Astrocyte (in vitro differentiated cells and primary cell): ENCODE measurements at regions not wholly inside any gene's neighbourhood (a gene's known extent, or its start where the extent isn't known, plus 50 kb on each side); places are given as distances from the start of the nearest gene placed in this dataset.

Experiments
- DNase-seq: peaks from one replicate; pipeline ENCODE4 v3.0.0-alpha.2; 2010; ENCODE audit warnings: low read depth
- FAIRE-seq: peaks from 2 replicates; lab custom pipeline; 2011; peaks lifted over from hg19 to GRCh38; lab: Jason Lieb, UNC
- H2AFZ ChIP-seq: 2 replicates; pipeline ENCODE4 v1.6.0; 2012; ENCODE audit warnings: low read depth, low read length, inconsistent platforms
- H3K27ac ChIP-seq: 2 replicates; pipeline ENCODE4 v1.5.1; 2011; ENCODE audit warnings: low read depth, low read length, inconsistent platforms
- H3K27me3 ChIP-seq: 2 replicates; pipeline ENCODE4 v1.6.0; 2011; ENCODE audit warnings: low read length, inconsistent platforms; ENCODE audit not compliant: insufficient read depth
- H3K36me3 ChIP-seq: 2 replicates; pipeline ENCODE4 v1.5.1; 2011; ENCODE audit warnings: low read length, inconsistent platforms; ENCODE audit not compliant: insufficient read depth
- H3K4me1 ChIP-seq: 2 replicates; pipeline ENCODE4 v1.5.1; 2011; ENCODE audit warnings: low read length, inconsistent platforms; ENCODE audit not compliant: insufficient read depth
- H3K4me2 ChIP-seq: 2 replicates; pipeline ENCODE4 v1.6.0; 2012; ENCODE audit warnings: low read length, inconsistent platforms
- H3K4me3 ChIP-seq: 2 replicates; pipeline ENCODE4 v1.5.1; 2011; ENCODE audit warnings: low read depth, mild to moderate bottlenecking, low read length, inconsistent platforms; ENCODE audit not compliant: insufficient read depth
- H3K79me2 ChIP-seq: 2 replicates; pipeline ENCODE4 v1.6.0; 2012; ENCODE audit warnings: mild to moderate bottlenecking, low read length, inconsistent platforms; ENCODE audit not compliant: insufficient read depth
- H3K9ac ChIP-seq: 2 replicates; pipeline ENCODE4 v1.6.0; 2012; ENCODE audit warnings: mild to moderate bottlenecking, low read length, inconsistent platforms
- H3K9me3 ChIP-seq: 2 replicates; pipeline ENCODE4 v1.5.1; 2012; ENCODE audit warnings: low read depth, mild to moderate bottlenecking, low read length, inconsistent platforms; ENCODE audit not compliant: insufficient read depth
- H4K20me1 ChIP-seq: 2 replicates; pipeline ENCODE4 v1.6.0; 2012; ENCODE audit warnings: low read length, inconsistent platforms; ENCODE audit not compliant: insufficient read depth
- H3K27ac Mint-ChIP-seq: one replicate; pipeline ENCODE4 v1.8.0; 2021; ENCODE audit warnings: mild to moderate bottlenecking, mixed read lengths; ENCODE audit not compliant: unreplicated experiment
- H3K27me3 Mint-ChIP-seq: one replicate; pipeline ENCODE4 v1.8.0; 2021; ENCODE audit warnings: low read depth, mixed read lengths; ENCODE audit not compliant: unreplicated experiment
- H3K36me3 Mint-ChIP-seq: one replicate; pipeline ENCODE4 v1.8.0; 2021; ENCODE audit warnings: low read depth, mixed read lengths; ENCODE audit not compliant: unreplicated experiment
- H3K4me1 Mint-ChIP-seq: one replicate; pipeline ENCODE4 v1.8.0; 2021; ENCODE audit warnings: low read depth, mixed read lengths; ENCODE audit not compliant: unreplicated experiment
- H3K4me3 Mint-ChIP-seq: one replicate; pipeline ENCODE4 v1.8.0; 2021; ENCODE audit warnings: mild to moderate bottlenecking, moderate library complexity, mixed read lengths; ENCODE audit not compliant: unreplicated experiment
- H3K9me3 Mint-ChIP-seq: one replicate; pipeline ENCODE4 v1.8.0; 2021; ENCODE audit warnings: mild to moderate bottlenecking, mixed read lengths; ENCODE audit not compliant: unreplicated experiment
- EZH2 ChIP-seq: IDR thresholded peaks from 2 replicates; pipeline ENCODE4 v1.6.1; 2012; ENCODE audit warnings: mild to moderate bottlenecking, low read length, inconsistent platforms; ENCODE audit not compliant: insufficient read depth
- TF ChIP-seq, protein P1 (sequence below): IDR thresholded peaks from 2 replicates; pipeline ENCODE4 v1.5.1; 2011; ENCODE audit warnings: low read depth, mild to moderate bottlenecking, inconsistent platforms, low read length, moderate library complexity; ENCODE audit not compliant: insufficient read depth

DNA sequence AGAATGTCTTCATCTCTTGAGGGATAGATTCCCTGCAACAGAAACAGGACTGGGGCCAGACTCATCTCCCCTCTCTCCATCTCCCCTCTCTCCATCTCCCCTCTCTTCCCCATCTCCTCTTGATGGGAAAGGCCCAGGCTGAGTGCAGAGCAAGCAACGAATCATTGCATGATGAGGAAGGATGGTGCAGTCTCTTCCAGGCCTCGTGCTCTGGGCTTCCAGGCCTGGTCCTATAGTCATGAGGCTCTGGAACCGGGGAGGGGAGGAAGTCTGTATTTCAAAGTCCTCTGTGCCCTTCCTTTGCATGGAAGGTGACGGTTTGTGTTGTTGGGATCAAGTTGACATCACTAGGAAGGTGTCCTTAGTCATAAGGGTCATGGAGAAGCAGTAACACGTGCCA, 115.6 kb upstream of the NEDD4L start:
- Histone ChIP-seq H3K79me2 (no peaks in the 10 kb centered on the region), H3K36me3 (no peaks in the 10 kb centered on the region), H2AFZ (no peak overlapping the region), H3K4me2 (no peak overlapping the region), H3K9me3 (no peaks in the 10 kb centered on the region), H3K27me3 (no peaks in the 10 kb centered on the region), H3K27ac (no peak overlapping the region), H3K4me3 (no peak overlapping the region), H4K20me1 (no peaks in the 10 kb centered on the region), H3K4me1 (peaks cover 8% of the 10 kb centered on the region), H3K9ac (no peak overlapping the region)
- Mint-ChIP-seq H3K9me3 (no peaks in the 10 kb centered on the region), H3K27ac (no peak overlapping the region), H3K4me3 (no peak overlapping the region), H3K36me3 (no peaks in the 10 kb centered on the region), H3K4me1 (peaks cover 4% of the 10 kb centered on the region), H3K27me3 (peaks cover 2% of the 10 kb centered on the region)
- TF ChIP-seq, protein P1, sequence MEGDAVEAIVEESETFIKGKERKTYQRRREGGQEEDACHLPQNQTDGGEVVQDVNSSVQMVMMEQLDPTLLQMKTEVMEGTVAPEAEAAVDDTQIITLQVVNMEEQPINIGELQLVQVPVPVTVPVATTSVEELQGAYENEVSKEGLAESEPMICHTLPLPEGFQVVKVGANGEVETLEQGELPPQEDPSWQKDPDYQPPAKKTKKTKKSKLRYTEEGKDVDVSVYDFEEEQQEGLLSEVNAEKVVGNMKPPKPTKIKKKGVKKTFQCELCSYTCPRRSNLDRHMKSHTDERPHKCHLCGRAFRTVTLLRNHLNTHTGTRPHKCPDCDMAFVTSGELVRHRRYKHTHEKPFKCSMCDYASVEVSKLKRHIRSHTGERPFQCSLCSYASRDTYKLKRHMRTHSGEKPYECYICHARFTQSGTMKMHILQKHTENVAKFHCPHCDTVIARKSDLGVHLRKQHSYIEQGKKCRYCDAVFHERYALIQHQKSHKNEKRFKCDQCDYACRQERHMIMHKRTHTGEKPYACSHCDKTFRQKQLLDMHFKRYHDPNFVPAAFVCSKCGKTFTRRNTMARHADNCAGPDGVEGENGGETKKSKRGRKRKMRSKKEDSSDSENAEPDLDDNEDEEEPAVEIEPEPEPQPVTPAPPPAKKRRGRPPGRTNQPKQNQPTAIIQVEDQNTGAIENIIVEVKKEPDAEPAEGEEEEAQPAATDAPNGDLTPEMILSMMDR, result no peak
- TF ChIP-seq EZH2, result no peak
- DNase-seq, result no peak
- FAIRE-seq, result no peak

DNA sequence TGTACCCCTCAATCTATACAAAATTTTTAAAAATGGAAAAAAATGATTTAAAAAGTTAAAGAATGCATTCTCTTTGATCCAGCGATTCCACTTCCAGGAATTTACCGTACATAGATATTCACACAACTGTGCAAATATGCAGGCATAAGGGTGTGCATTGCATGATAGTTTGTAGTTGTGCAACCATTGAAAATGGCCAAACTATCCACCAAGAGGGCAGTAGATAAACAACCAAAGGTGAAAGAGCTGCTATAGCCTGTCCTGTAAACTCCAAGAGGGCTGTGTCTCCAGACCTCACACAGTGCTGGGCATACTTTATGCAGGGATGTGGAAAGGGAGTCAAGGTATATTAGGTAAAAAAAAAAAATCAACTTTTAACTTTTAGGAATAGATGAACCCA, 116.5 kb upstream of the NEDD4L start:
- TF ChIP-seq EZH2, result no peak
- TF ChIP-seq, protein P1, result no peak
- H3K4me3 Mint-ChIP-seq, result no peak overlapping the region
- no peak for DNase-seq
- Histone ChIP-seq H3K27ac (no peak overlapping the region), H2AFZ (no peak overlapping the region), H3K4me3 (no peak overlapping the region), H3K9ac (no peak overlapping the region), H4K20me1 (no peaks in the 10 kb centered on the region), H3K9me3 (no peaks in the 10 kb centered on the region), H3K79me2 (no peaks in the 10 kb centered on the region), H3K27me3 (no peaks in the 10 kb centered on the region), H3K4me2 (no peak overlapping the region), H3K36me3 (no peaks in the 10 kb centered on the region), H3K4me1 (peaks cover 8% of the 10 kb centered on the region)
- H3K27me3 Mint-ChIP-seq, result peaks cover 2% of the 10 kb centered on the region
- no peaks in the 10 kb centered on the region for H3K36me3 Mint-ChIP-seq
- FAIRE-seq, result no peak
- peaks cover 4% of the 10 kb centered on the region for H3K4me1 Mint-ChIP-seq
- H3K27ac Mint-ChIP-seq, result no peak overlapping the region
- H3K9me3 Mint-ChIP-seq, result no peaks in the 10 kb centered on the region

DNA sequence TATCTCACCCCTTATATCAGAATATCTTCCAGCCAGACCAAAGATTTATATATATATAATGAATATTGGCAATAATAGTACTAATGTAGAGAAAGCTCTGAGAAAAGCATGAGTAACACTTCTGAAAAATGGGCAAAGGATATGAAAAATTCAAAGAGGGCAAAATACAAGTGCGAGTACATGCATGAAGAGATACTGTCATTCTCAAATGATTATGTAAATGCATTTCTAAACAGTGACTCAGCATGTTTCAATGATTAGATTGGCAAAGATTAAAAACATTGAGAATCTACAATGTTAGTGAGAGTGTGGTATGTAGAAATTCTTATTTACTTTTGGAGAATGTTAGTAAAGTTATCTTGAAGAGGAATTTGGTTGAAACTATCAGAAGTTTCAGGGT, 118.3 kb upstream of the NEDD4L start:
- Histone ChIP-seq H3K4me3 (no peak overlapping the region), H3K27me3 (no peaks in the 10 kb centered on the region), H3K4me2 (peak overlapping the region; percentile 12), H3K9ac (no peak overlapping the region), H3K4me1 (peaks cover 8% of the 10 kb centered on the region), H3K79me2 (no peaks in the 10 kb centered on the region), H4K20me1 (no peaks in the 10 kb centered on the region), H3K36me3 (no peaks in the 10 kb centered on the region), H2AFZ (no peak overlapping the region), H3K9me3 (no peaks in the 10 kb centered on the region), H3K27ac (no peak overlapping the region)
- Mint-ChIP-seq H3K4me1 (peaks cover 4% of the 10 kb centered on the region), H3K27me3 (peaks cover 2% of the 10 kb centered on the region), H3K27ac (no peak overlapping the region), H3K36me3 (no peaks in the 10 kb centered on the region), H3K9me3 (no peaks in the 10 kb centered on the region), H3K4me3 (no peak overlapping the region)
- peak; percentile 71 for DNase-seq
- peak; percentile 37 for FAIRE-seq
- TF ChIP-seq EZH2, result no peak
- TF ChIP-seq, protein P1, result no peak
